NCI-H128 (cell line): ENCODE measurements at regions not wholly inside any gene's neighbourhood (a gene's known extent, or its start where the extent isn't known, plus 50 kb on each side); places are given as distances from the start of the nearest gene placed in this dataset.

Source experiments
- DNase-seq: peaks from one replicate; lab custom pipeline; 2025; ENCODE audit not compliant: unreplicated experiment; lab: John Stamatoyannopoulos, UW

GRCh38 chr11:95363708-95364107 is 132.7 kb upstream of the SESN3 start:
- peak; percentile 21 for DNase-seq

- DNase-seq = no peak
These were observed 132.2 kb upstream of the SESN3 start for GRCh38 chr11:95363164-95363563.

- no peak for DNase-seq
These were observed 130.2 kb upstream of the SESN3 start for GRCh38 chr11:95361180-95361579.

- DNase-seq = no peak
These were observed 129.5 kb upstream of the SESN3 start for GRCh38 chr11:95360377-95361075.

- DNase-seq = no peak
These were observed 128.8 kb upstream of the SESN3 start for GRCh38 chr11:95359756-95360155.

GRCh38 chr11:95359341-95359663 is 128.3 kb upstream of the SESN3 start:
- DNase-seq = no peak

GRCh38 chr11:95358511-95359340 is 127.7 kb upstream of the SESN3 start:
- no peak for DNase-seq

GRCh38 chr11:95354304-95354703 is 123.3 kb upstream of the SESN3 start:
- DNase-seq = no peak

GRCh38 chr11:95353706-95354105 is 122.7 kb upstream of the SESN3 start:
- no peak for DNase-seq

- DNase-seq = no peak
These were observed 121.8 kb upstream of the SESN3 start for GRCh38 chr11:95352733-95353346.

- DNase-seq = no peak
These were observed 118.4 kb upstream of the SESN3 start for GRCh38 chr11:95349345-95349942.

- no peak for DNase-seq
These were observed 115.3 kb upstream of the SESN3 start for GRCh38 chr11:95346265-95346664.

- no peak for DNase-seq
These were observed 114.6 kb upstream of the SESN3 start for GRCh38 chr11:95345651-95346050.

GRCh38 chr11:95344932-95345642 is 114.1 kb upstream of the SESN3 start:
- no peak for DNase-seq

- DNase-seq = no peak
These were observed 110.2 kb upstream of the SESN3 start for GRCh38 chr11:95341221-95341620.

- no peak for DNase-seq
These were observed 108.3 kb upstream of the SESN3 start for GRCh38 chr11:95339086-95339901.

GRCh38 chr11:95338430-95338991 is 107.5 kb upstream of the SESN3 start:
- peak; percentile 50 for DNase-seq

- DNase-seq = no peak
These were observed 107.0 kb upstream of the SESN3 start for GRCh38 chr11:95337972-95338429.

GRCh38 chr11:95337175-95337957 is 106.4 kb upstream of the SESN3 start:
- DNase-seq = no peak
